ENCODE measurements at regions not wholly inside any gene's neighbourhood (a gene's known extent, or its start where the extent isn't known, plus 50 kb on each side); places are given as distances from the start of the nearest gene placed in this dataset.

DNA sequence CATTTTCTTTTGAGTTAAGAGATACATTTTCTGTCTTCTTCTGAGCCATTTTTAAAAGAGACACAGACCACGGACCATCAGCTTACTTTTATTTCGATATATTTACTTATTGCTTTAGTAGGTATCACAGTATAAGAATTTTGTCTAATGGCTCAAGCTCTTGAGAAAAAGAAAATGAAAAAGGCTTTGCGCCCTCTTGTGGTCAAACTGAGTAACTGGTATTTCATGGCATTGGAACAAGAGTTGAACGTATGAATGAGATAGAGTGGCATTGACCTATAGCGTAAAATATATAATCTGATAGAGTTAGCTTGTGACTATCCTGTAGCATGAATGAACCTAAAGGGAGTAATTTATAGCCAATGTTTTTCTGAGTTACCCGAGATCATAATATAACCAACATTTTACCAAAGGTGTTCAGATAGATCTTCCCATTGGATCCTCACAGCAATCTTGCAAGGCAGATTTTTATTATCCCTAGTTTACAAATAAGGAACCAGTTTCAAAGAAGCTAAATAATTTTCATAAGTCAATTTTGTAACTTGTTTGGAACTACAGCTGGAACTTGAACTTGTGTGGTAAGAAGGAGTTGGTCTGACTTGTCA lies 154.6 kb downstream of the POLR2M start:
- Mint-ChIP-seq H3K27ac (no peak overlapping the region), H3K27me3 (peaks cover 31% of the 10 kb centered on the region), H3K9me3 (no peaks in the 10 kb centered on the region), H3K4me1 (peaks cover 5% of the 10 kb centered on the region), H3K4me3 (no peak overlapping the region)
- DNase-seq (no peak), ATAC-seq (no peak)

DNA sequence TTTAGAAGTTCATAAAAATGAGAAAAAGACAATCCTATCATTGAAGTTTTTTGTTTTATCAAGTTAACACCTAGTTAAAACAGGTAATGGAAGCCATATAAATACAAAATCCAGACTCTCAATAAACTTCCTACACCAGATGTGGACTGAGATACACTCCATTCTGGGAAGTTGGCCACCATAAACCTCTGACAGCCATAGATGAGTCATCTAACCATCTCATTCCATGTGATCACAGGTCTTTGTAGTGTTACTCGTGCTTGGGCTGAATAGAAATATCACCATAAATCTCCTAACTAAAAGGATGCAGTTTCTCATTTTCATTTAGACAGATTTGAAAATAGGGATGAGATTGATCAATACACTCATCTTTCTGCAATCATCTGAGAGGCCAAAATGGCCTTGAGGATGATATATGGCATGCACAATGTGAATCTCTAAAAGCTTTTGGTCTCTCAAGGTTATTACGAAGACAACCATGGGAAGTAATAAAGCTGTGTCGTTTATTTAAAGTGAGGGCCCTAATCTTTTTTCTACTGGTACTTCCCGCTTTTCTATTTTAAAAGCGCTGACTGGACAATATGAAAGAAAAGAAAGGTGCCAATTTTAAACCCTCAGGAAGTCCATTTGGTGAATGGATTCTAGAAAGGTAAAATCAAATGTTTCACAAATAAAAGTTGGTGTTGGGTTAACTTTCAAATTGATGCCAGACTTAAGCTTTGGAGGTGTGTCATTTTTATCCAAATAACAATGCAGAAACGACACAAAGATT lies 155.5 kb downstream of the POLR2M start:
- H3K27me3 Mint-ChIP-seq, result peaks cover 31% of the 10 kb centered on the region
- no peak overlapping the region for H3K27ac Mint-ChIP-seq
- no peak for ATAC-seq
- H3K4me3 Mint-ChIP-seq, result no peak overlapping the region
- H3K4me1 Mint-ChIP-seq, result peaks cover 5% of the 10 kb centered on the region
- no peaks in the 10 kb centered on the region for H3K9me3 Mint-ChIP-seq
- no peak for DNase-seq

DNA sequence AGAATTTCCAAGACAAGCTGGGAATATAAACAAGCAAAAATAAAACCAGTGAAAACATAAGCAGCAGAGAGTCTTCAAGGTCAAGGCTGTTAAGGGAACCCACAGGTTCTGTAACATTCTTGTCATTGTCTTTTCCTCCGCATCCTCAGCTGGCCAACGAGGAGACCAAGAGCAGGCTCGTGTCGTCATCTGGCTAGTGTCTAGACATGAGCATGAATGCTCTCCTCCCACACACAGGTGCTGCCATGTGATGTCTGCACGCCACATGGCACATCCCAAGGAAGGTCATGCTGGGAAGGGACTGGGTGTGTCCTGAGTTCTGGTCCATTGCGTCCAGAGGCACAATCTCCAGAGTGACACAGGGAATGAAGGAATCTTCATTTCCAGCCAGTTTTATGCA lies 156.2 kb downstream of the POLR2M start:
- Mint-ChIP-seq H3K4me1 (peaks cover 8% of the 10 kb centered on the region), H3K4me3 (no peak overlapping the region), H3K27me3 (peaks cover 35% of the 10 kb centered on the region), H3K9me3 (no peaks in the 10 kb centered on the region), H3K27ac (peak overlapping the region in 1 of 2 donors; percentile 54)
- no peak for DNase-seq
- ATAC-seq, result no peak

DNA sequence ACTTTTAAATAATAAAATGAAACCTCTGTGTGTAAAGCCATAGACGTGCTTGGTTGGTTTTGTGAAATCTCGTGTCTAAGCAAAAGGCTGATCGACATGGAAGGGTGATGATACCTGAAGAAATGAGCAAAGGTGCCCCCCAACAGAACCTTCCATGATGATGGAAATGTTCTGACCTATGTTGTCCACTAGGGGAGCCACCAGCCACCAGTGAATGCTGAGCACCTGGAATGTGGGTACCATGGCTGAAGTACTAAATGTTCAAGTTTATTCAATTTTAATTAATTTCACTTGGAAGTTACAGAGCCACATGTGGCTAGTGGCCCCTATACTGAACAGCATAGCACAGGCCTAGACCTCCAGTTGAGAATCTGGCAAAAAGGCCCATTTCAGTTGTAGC lies 158.8 kb downstream of the POLR2M start:
- H3K27me3 Mint-ChIP-seq, result peaks cover 41% of the 10 kb centered on the region
- DNase-seq, result no peak

DNA sequence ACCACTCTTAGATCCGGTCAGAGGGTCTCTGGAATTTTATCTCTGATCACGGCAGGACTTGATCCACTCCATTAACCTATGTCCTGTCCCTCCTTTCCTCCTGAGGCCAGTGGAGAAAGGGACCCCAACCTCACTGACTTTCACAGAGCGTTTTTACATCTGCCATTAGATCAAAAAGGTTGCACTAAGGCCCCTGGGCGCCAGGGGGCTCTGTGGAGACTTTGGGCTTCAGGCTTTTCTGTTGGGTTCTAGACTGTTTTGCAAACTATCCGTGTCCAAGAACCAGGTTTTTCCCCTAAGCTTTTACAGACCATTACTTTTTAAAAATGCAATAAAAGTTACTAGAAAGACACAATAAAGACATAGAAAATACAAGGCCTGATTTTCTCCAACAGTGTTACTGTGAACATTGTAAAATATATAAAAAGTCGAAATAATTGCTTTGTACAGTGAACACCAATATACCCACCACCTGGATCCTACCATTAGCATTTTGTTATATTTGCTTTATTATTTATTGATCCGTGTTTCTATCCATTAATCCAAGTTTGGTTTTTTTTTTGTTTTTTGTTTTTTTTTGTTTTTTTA lies 159.7 kb downstream of the POLR2M start:
- Mint-ChIP-seq H3K27ac (no peak overlapping the region), H3K4me1 (peaks cover 13% of the 10 kb centered on the region), H3K27me3 (peaks cover 47% of the 10 kb centered on the region), H3K4me3 (no peak overlapping the region), H3K9me3 (no peaks in the 10 kb centered on the region)
- ATAC-seq (peak; percentile 55), DNase-seq (peak; percentile 53 to 54)

More for the DNA sequence above, 158.8 kb downstream of the POLR2M start:
- ATAC-seq, result no peak
- Mint-ChIP-seq H3K27ac (no peak overlapping the region), H3K4me1 (peaks cover 13% of the 10 kb centered on the region), H3K9me3 (no peaks in the 10 kb centered on the region), H3K4me3 (no peak overlapping the region)

DNA sequence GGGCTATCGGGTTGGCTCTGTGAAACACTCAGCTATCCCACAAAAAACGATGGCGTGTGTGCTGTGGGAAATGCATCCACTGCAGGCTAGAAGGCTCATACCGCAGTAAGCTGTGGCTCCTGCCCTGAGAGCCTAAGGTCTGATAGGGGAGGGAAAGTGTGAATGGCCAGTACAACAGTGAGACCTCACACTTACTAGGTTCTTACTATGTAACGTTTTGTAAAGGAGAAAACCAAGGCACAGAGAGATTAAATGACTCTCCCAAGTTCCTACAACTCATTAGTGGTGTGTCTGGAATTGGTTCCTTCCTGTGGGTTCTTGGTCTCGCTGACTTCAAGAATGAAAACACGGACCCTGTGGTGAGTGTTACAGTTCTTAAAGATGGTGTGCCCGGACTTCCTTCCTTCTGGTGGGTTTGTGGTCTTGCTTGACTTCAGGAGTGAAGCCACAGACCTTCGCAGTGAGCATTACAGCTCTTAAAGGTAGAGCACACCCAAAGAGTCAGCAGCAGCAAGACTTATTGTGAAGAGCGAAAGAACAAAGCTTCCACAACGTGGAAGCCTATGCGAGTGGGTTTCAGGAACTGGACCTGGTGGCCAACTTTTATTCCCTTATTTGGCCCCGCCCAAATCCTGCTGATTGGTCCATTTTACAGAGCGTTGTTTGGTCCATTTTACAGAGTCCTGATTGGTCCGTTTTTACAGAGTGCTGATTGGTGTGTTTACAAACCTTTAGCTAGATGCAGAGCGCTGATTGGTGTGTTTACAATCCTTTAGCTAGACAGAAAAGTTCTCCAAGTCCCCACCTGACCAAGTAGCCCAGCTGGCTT lies 161.7 kb downstream of the POLR2M start:
- Mint-ChIP-seq H3K4me1 (peaks cover 13% of the 10 kb centered on the region), H3K27ac (no peak overlapping the region), H3K9me3 (no peaks in the 10 kb centered on the region), H3K27me3 (peaks cover 66% of the 10 kb centered on the region), H3K4me3 (no peak overlapping the region)
- ATAC-seq, result peak; percentile 65
- no peak for DNase-seq

DNA sequence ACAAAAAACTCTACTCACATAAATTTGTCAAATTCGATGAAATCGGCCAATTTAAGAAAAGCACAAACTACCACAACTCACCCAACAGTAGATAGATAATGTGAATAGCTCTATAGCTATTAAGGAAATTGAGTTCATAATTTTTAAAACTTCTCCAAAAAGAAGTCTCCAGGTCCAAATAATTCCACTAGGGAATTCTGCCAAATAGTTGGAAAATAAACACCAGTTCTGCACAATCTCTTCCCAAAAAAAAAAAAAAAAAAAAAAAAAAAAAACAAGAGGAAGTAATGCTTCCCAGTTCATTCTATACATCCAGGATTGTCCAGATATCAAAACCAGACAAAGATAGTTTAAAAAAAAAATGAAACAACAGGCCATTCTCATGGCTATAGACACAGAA lies 164.2 kb downstream of the POLR2M start:
- Mint-ChIP-seq H3K27me3 (peaks cover 68% of the 10 kb centered on the region), H3K4me3 (no peak overlapping the region), H3K9me3 (peaks cover 7 to 9% of the 10 kb centered on the region in 2 donors), H3K4me1 (peaks cover 13% of the 10 kb centered on the region), H3K27ac (no peak overlapping the region)
- DNase-seq (no peak), ATAC-seq (no peak)

DNA sequence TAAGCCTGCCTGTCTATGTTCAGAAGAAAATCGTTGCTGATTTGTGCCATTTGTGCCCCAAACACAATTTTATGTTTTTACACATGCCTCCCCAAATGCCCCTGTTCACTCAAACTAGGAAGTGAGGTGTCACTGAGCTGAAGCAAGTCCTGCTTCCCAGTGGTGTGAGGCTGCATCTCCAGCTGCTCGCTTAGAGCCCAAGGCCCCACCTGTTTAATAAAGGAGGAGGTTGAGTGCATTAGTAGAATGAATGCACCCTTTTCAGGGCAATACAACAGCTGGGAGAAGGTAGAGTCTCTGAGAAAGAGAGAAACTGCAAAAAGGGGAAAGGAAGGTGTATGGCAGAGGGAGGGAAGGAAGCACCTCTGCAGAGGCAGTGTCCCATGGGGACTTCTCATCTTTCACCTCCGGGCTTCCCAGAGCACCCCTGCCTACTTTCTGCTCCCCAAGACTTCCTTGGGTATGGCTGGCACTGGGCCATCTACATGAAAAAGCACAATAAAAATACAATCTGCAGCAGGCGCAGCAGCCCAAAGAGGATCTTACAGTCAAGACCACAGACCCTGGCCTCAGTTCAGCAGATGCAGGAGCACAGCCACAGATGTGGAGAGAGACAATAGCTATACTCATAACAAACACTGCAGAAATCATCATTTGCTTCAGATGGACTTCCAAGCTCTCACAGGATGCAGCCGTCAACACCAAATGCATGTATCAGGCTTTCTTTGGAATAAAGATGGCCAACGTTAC lies 165.9 kb downstream of the POLR2M start:
- H3K9me3 Mint-ChIP-seq, result peaks cover 8 to 9% of the 10 kb centered on the region in 2 donors
- no peak for DNase-seq
- no peak for ATAC-seq
- H3K27ac Mint-ChIP-seq, result no peak overlapping the region
- H3K4me1 Mint-ChIP-seq, result peaks cover 13% of the 10 kb centered on the region
- H3K4me3 Mint-ChIP-seq, result no peak overlapping the region
- peaks cover 59% of the 10 kb centered on the region for H3K27me3 Mint-ChIP-seq

DNA sequence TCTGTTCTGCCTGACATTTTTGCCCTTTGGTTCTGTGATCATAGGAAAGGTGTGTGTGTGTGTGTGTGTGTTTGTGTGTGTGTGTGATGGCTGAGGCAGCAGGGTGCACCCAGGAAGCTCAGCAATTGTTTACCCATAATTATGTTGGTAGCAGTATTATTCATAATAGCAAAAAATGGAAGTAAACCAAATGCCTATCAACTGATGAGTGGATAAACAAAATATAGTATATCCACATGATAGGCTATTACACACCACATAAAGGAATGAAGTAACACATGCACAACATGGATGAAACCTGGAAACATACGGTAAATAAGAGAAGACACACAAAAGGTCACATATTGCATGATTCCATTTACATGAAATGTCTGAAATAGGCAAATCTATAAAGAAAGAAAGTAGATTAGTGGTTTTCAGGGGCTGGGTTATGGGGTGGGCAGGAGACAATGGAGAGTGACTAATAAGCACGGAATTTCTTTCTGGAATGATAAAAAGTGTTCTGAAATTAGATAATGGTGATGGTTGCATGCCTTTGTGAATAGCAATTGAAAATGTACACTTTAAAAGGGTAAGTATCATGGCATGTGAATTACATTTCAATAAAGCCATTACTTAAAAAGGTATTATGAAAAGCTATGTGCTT lies 167.2 kb downstream of the POLR2M start:
- ATAC-seq (no peak), DNase-seq (no peak)
- H3K27me3 Mint-ChIP-seq, result peaks cover 52% of the 10 kb centered on the region
- peaks cover 8 to 9% of the 10 kb centered on the region in 2 donors for H3K9me3 Mint-ChIP-seq
- H3K27ac Mint-ChIP-seq, result no peak overlapping the region
- peaks cover 6% of the 10 kb centered on the region for H3K4me1 Mint-ChIP-seq
- H3K4me3 Mint-ChIP-seq, result no peak overlapping the region

DNA sequence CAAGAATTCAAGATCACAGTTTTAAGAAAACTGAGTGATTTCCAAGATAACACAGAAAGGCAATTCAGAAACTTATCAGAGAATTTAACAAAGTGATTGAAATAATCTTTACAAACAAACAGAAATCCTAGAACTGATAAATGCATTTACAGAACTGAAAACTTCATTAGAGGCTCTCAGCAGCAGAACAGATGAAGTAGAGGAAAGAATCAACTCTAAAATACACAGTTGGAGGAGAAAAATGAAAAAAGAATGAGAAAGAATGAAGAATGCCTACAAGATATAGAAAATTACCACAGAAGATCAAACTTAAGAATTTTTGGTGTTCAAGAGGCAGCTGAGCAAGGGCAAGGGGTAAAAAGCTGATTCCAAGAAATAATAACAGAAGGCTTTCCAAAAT lies 168.8 kb downstream of the POLR2M start:
- ATAC-seq (no peak), DNase-seq (no peak)
- Mint-ChIP-seq H3K4me1 (peaks cover 6% of the 10 kb centered on the region), H3K4me3 (no peak overlapping the region), H3K9me3 (peaks cover 8 to 9% of the 10 kb centered on the region in 2 donors), H3K27ac (no peak overlapping the region), H3K27me3 (peaks cover 35% of the 10 kb centered on the region)

DNA sequence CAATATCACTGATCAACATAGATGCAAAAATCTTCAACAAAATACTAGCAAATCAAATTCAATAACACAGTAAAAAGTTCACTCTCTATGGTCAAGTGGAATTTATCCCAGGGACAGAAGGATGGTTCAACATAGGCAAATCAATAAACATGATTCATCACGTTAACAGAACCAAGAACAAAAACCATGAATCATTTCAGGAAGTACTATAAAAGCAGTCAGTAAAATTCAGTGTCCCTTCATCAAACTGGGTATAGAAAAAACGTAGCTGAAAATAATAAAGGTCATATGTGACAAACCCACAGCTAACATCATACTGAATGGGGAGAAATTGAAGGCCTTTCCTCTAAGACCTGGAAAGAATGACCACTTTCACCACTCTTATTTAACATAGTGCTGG lies 172.1 kb downstream of the POLR2M start:
- Mint-ChIP-seq H3K27ac (no peak overlapping the region), H3K27me3 (peaks cover 8% of the 10 kb centered on the region), H3K4me1 (peaks cover 6% of the 10 kb centered on the region), H3K9me3 (peaks cover 8 to 9% of the 10 kb centered on the region in 2 donors), H3K4me3 (no peak overlapping the region)
- ATAC-seq (no peak), DNase-seq (no peak)

DNA sequence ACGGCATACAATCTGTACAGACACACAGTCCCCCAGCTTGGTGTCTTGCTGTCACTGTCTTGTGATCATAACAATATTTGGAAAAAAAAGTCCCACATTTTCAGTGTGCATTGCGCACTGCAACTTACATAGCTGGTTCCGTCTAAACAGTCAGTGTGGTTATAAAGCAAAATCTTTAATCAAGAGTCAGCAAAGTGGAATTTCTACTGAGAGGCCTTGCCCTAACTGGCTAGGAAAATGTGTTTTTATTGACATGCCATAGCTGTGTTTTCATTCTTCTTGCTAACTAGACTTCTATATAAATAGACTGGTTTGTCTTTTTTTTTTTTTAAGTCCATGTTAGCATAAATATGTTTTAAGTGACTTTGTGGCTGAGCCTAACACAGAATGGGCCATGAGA lies 174.8 kb downstream of the POLR2M start:
- Mint-ChIP-seq H3K27ac (no peak overlapping the region), H3K4me1 (peaks cover 6% of the 10 kb centered on the region), H3K27me3 (peaks cover 33% of the 10 kb centered on the region), H3K4me3 (no peak overlapping the region), H3K9me3 (no peaks in the 10 kb centered on the region)
- ATAC-seq (no peak), DNase-seq (no peak)

DNA sequence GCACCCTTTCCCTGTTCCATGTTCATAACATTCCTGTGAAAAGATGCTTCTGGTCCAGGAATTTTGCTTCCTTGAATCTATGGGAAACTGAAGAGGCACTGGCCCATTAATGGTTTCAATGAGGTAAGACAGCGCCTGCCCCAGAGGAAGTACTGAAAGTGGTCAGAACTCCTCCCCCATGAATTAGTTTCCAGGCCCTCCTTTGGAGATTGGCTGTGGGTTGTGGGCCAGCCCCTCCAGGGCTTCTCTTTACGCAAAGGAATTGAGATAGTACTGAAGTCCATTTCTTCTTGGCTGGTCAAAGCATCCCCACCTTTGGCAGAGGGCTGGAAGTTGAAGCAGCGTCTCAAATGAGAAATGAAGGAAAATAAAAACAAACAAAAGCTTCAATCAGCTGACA lies 175.5 kb downstream of the POLR2M start:
- Mint-ChIP-seq H3K4me1 (peaks cover 6% of the 10 kb centered on the region), H3K9me3 (no peaks in the 10 kb centered on the region), H3K27me3 (peaks cover 39% of the 10 kb centered on the region), H3K27ac (no peak overlapping the region), H3K4me3 (no peak overlapping the region)
- ATAC-seq (no peak), DNase-seq (no peak)

DNA sequence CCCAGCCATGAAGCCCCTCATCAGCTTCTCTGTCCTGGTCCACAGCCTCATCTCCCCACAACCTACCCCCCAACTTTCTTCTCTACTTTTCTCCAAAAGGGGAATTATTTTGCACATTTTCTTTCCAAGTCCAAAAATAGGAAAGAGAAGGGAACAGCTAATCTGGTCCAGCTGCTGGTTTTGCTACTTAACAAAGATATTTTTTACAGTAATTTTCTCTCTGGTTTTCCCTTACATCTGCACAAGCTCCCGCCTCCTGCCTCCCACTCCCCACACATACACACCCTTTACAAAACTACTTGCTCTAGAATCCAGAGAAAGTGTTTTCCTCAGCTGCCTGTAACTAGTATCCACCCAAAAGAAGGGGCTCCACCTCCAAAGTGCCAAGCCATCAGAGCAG lies 177.2 kb downstream of the POLR2M start:
- Mint-ChIP-seq H3K4me3 (no peak overlapping the region), H3K9me3 (no peaks in the 10 kb centered on the region), H3K4me1 (peaks cover under 1% of the 10 kb centered on the region), H3K27ac (no peak overlapping the region), H3K27me3 (peaks cover 39% of the 10 kb centered on the region)
- DNase-seq, result no peak
- ATAC-seq, result no peak

DNA sequence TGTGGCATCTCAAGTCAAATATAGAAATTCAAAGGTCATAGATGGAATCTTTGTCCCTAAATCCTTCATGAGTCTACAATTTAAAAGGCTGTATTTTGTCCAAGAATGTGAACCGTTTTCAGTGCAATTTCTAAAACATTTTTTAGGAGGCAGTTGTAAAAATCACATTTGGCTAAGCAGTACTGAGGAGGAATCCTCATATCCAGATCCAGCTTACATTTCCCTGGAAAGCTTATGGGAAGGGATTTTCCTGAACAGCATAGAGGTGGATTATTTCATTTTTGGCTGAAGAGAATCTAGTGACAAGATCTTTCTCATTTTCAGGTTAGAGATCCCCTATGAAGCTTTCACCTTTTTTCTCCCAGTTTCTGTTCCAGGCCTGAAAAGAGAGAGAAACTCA lies 178.4 kb downstream of the POLR2M start:
- H3K27me3 Mint-ChIP-seq, result peaks cover 39% of the 10 kb centered on the region
- no peak overlapping the region for H3K4me3 Mint-ChIP-seq
- H3K4me1 Mint-ChIP-seq, result no peaks in the 10 kb centered on the region
- no peaks in the 10 kb centered on the region for H3K9me3 Mint-ChIP-seq
- no peak overlapping the region for H3K27ac Mint-ChIP-seq
- no peak for ATAC-seq
- DNase-seq, result no peak
